ENCODE measurements at regions not wholly inside any gene's neighbourhood (a gene's known extent, or its start where the extent isn't known, plus 50 kb on each side); places are given as distances from the start of the nearest gene placed in this dataset.

DNA sequence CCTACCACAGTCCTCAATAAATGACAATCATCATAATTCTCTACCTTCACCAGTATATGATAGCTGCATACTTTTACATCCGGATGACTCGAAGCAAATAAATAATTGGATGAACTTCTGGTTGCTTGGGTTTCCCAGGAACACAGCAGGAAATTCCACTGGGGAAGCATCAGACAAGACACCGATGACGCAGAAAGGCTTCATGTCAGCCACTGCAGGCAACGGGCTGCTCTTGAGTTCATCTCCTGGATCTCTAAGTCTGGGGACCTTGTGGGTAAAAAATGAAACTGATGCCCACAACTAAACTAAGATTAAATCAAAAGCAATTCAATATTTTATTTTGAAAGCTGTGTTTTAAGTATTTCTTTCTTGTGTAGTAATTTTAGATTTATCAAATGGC is 472.1 kb upstream of the C16orf82 start:
- TF ChIP-seq CTCF (IDR thresholded peaks at IDR 0.05; ENCODE audit: low read length), result no peak
- no peak for TF ChIP-seq EZH2 (IDR thresholded peaks at IDR 0.05; ENCODE audit: borderline replicate concordance, low read length)
